IMR-90 (cell line): ENCODE measurements at regions not wholly inside any gene's neighbourhood (a gene's known extent, or its start where the extent isn't known, plus 50 kb on each side); places are given as distances from the start of the nearest gene placed in this dataset.

ENCODE experiments used
- ATAC-seq: fragments of 200-7000 bp; cut with Tn5 transposase; 2 replicates; pipeline ENCODE4 v1.9.1; 2020; ENCODE audit warnings: low read depth, mild to moderate bottlenecking, moderate library complexity
- BruUV-seq: library from RNA; stranded (reverse); fragments of 400-500 nt; replicated peaks from 2 replicates; lab custom pipeline; 2021; lab: Mats Ljungman, UMichigan
- CTCF ChIA-PET: fragments of 300-600 bp; formaldehyde crosslinking; extraction: SDS; loops from one replicate; lab custom pipeline; 2021; ENCODE audit warnings: antibody characterized with exemption; lab: Yijun Ruan, JAX
- POLR2A ChIA-PET: fragments of 300-600 bp; sonication (Branson Sonifier 250); formaldehyde crosslinking; loops from one replicate; lab custom pipeline; 2022; ENCODE audit warnings: antibody characterized with exemption; ENCODE audit not compliant: unreplicated experiment; lab: Charles Lee
- DNase-seq: peaks from one replicate; pipeline ENCODE4 v3.0.0; 2013
- H2AFZ ChIP-seq: replicated peaks from 2 replicates; pipeline ENCODE3; 2013; ENCODE audit warnings: low read length, mild to moderate bottlenecking; ENCODE audit not compliant: poor library complexity
- H2AK5ac ChIP-seq: 2 replicates; pipeline ENCODE4 v1.6.1; 2013; ENCODE audit warnings: low read depth, low read length, inconsistent platforms
- H2AK9ac ChIP-seq: replicated peaks from 2 replicates; pipeline ENCODE3; 2013; ENCODE audit warnings: mild to moderate bottlenecking, low read depth, low read length, moderate library complexity; ENCODE audit not compliant: poor library complexity
- H2BK120ac ChIP-seq: 2 replicates; pipeline ENCODE4 v1.6.1; 2013; ENCODE audit warnings: low read depth, low read length, inconsistent platforms
- H2BK15ac ChIP-seq: 3 replicates; pipeline ENCODE4 v1.6.1; 2013; ENCODE audit warnings: low read depth, low read length, inconsistent platforms
- H2BK20ac ChIP-seq: 2 replicates; pipeline ENCODE4 v1.6.1; 2013; ENCODE audit warnings: low read depth, mild to moderate bottlenecking, inconsistent platforms, low read length, moderate library complexity
- H2BK5ac ChIP-seq: 2 replicates; pipeline ENCODE4 v1.6.1; 2013; ENCODE audit warnings: mild to moderate bottlenecking, low read depth, low read length, inconsistent platforms; ENCODE audit not compliant: poor library complexity, severe bottlenecking
- H3K14ac ChIP-seq: replicated peaks from 2 replicates; pipeline ENCODE4 v1.6.1; 2013; ENCODE audit warnings: low read depth, low read length, inconsistent platforms
- H3K18ac ChIP-seq: 2 replicates; pipeline ENCODE4 v1.6.1; 2013; ENCODE audit warnings: low read depth, low read length, control low read depth
- H3K23ac ChIP-seq: 2 replicates; pipeline ENCODE4 v1.6.1; 2013; ENCODE audit warnings: low read depth, low read length, inconsistent platforms
- H3K27ac ChIP-seq: 2 replicates; pipeline ENCODE4 v1.5.1; 2013; ENCODE audit warnings: mild to moderate bottlenecking, control low read depth, low read length; ENCODE audit not compliant: insufficient read depth
- H3K27me3 ChIP-seq: 2 replicates; pipeline ENCODE4 v1.6.1; 2013; ENCODE audit warnings: low read length; ENCODE audit not compliant: control insufficient read depth, insufficient read depth
- H3K36me3 ChIP-seq: 2 replicates; pipeline ENCODE4 v1.6.1; 2013; ENCODE audit warnings: low read length, mixed read lengths; ENCODE audit not compliant: control insufficient read depth, insufficient read depth
- H3K4ac ChIP-seq: 2 replicates; pipeline ENCODE4 v1.6.1; 2013; ENCODE audit warnings: low read depth, low read length, inconsistent platforms
- H3K4me1 ChIP-seq: 2 replicates; pipeline ENCODE4 v1.6.1; 2013; ENCODE audit warnings: low read length, mixed read lengths; ENCODE audit not compliant: control insufficient read depth, insufficient read depth
- H3K4me2 ChIP-seq: 2 replicates; pipeline ENCODE4 v1.6.1; 2013; ENCODE audit warnings: low read depth, mild to moderate bottlenecking, control low read depth, low read length, moderate library complexity
- H3K4me3 ChIP-seq: 2 replicates; pipeline ENCODE4 v1.5.1; 2013; ENCODE audit warnings: low read depth, mild to moderate bottlenecking, control low read depth, low read length, moderate library complexity; ENCODE audit not compliant: insufficient read depth
- H3K56ac ChIP-seq: 2 replicates; pipeline ENCODE4 v1.6.1; 2013; ENCODE audit warnings: low read length, inconsistent platforms; ENCODE audit not compliant: insufficient read depth; ENCODE audit errors: extremely low read depth
- H3K79me1 ChIP-seq, 2 experiments: 2 replicates each; pipeline ENCODE4 v1.6.1; 2013; ENCODE audit warnings: low read length in 2 of 2, inconsistent platforms in 1 of 2, low read depth in 1 of 2
- H3K9ac ChIP-seq: 2 replicates; pipeline ENCODE4 v1.6.1; 2013; ENCODE audit warnings: low read depth, low read length, control low read depth
- H3K9me1 ChIP-seq: 2 replicates; pipeline ENCODE4 v1.6.1; 2013; ENCODE audit warnings: low read length, inconsistent platforms; ENCODE audit not compliant: insufficient read depth
- H3K9me3 ChIP-seq: 2 replicates; pipeline ENCODE4 v1.6.1; 2013; ENCODE audit warnings: low read length; ENCODE audit not compliant: control insufficient read depth, insufficient read depth
- H4K20me1 ChIP-seq: 2 replicates; pipeline ENCODE4 v1.6.1; 2013; ENCODE audit warnings: low read length, inconsistent platforms; ENCODE audit not compliant: insufficient read depth
- H4K5ac ChIP-seq: 2 replicates; pipeline ENCODE4 v1.6.1; 2013; ENCODE audit warnings: mild to moderate bottlenecking, low read depth, low read length, control low read depth
- H4K8ac ChIP-seq, 2 experiments: 2 replicates each; pipeline ENCODE4 v1.6.1; 2013; ENCODE audit warnings: low read depth in 2 of 2, low read length in 2 of 2, control low read depth in 1 of 2, inconsistent platforms in 1 of 2
- H4K91ac ChIP-seq: 2 replicates; pipeline ENCODE4 v1.6.1; 2013; ENCODE audit warnings: low read depth, low read length, inconsistent platforms; ENCODE audit not compliant: insufficient read depth
- BHLHE40 ChIP-seq: fragments of 150-350 bp; IDR thresholded peaks from 2 replicates; pipeline ENCODE4 v1.6.1; 2016; ENCODE audit warnings: mild to moderate bottlenecking, low read depth, low read length
- WGBS, 2 experiments: methylation state at CpG; one replicate each; pipeline versions ENCODE4 v1.1.5 to v1.1.7; 2013; ENCODE audit warnings: missing lambda C conversion rate in 2 of 2; ENCODE audit not compliant: insufficient read length in 1 of 2; ENCODE audit errors: extremely low coverage in 2 of 2; 5-methylcytosine and 5-hydroxymethylcytosine counted together
- dilution Hi-C: fragments of 300-500 bp; cut with HindIII; formaldehyde crosslinking; loops from one replicate; pipeline ENCODE4 v1.14.3; 2018; ENCODE audit warnings: low sequenced_read_pairs; ENCODE audit not compliant: unreplicated experiment
- in situ Hi-C: fragments of 300-500 bp; cut with MboI; formaldehyde crosslinking; loops from 3 replicates; pipeline ENCODE4 v1.14.3; 2019; ENCODE audit warnings: low sequenced_read_pairs, inconsistent platforms, mixed read lengths
- intact Hi-C: fragments of 100-400 bp; cut with micrococcal nuclease; formaldehyde crosslinking; loops from 2 replicates; pipeline ENCODE4 v1.10.0; 2022

- peak; percentile 52 for DNase-seq
- Histone ChIP-seq H3K4ac (peak overlapping the region; percentile 99), H4K20me1 (no peaks in the 10 kb centered on the region), H3K4me1 (peaks cover 56% of the 10 kb centered on the region), H3K4me3 (no peak overlapping the region), H3K14ac (peak overlapping the region; percentile 96), H3K18ac (peak overlapping the region; percentile 89), H3K9me1 (peaks cover 27% of the 10 kb centered on the region), H4K8ac (peak overlapping the region; percentile 92 to 97), H3K27ac (peak overlapping the region; percentile 96), H2AK9ac (peak overlapping the region; percentile 93), H2BK15ac (peak overlapping the region; percentile 95; the same call in 2 of the 3 replicates), H2BK5ac (peak overlapping the region; percentile 98), H3K9ac (peak overlapping the region; percentile 8; the same call in 1 of the 2 replicates), H4K91ac (peak overlapping the region; percentile 100), H2BK120ac (peak overlapping the region; percentile 100), H3K9me3 (no peaks in the 10 kb centered on the region), H3K23ac (peak overlapping the region; percentile 96), H2AK5ac (peak overlapping the region; percentile 98), H3K56ac (peak overlapping the region; percentile 64), H3K27me3 (no peaks in the 10 kb centered on the region), H2BK20ac (peak overlapping the region; percentile 93), H2AFZ (peak overlapping the region; percentile 73), H3K79me1 (peaks cover 0 to 5% of the 10 kb centered on the region in 2 experiments; a peak in 1 of 4 replicates), H3K36me3 (no peaks in the 10 kb centered on the region), H4K5ac (peak overlapping the region; percentile 85), H3K4me2 (peak overlapping the region; percentile 51)
- TF ChIP-seq BHLHE40: no peak
- ChIA-PET CTCF (no interaction called here), POLR2A (interaction anchor here (0.6 kb wide), 1 partner anchor 348 kb away, joined by 5 read pairs; no protein-coding TSS in a partner anchor)
- dilution Hi-C loops: no loop called here
- no TSS peak for BruUV-seq
- intact Hi-C loops: loop anchor here (1.0 to 10.0 kb wide), 3 partner anchors 85 to 188 kb away; no protein-coding TSS in a partner anchor
- ATAC-seq: no peak
- 97% methylated on average over 4 of the region's 8 CpGs; no CpG with 5 or more reads in 1 of the 2 experiments for WGBS, 2 experiments
- in situ Hi-C loops: no loop called here
Observed at GRCh38 chr22:44362249-44363012, 49.7 kb upstream of the SHISAL1 start.
